ENCODE measurements at regions not wholly inside any gene's neighbourhood (a gene's known extent, or its start where the extent isn't known, plus 50 kb on each side); places are given as distances from the start of the nearest gene placed in this dataset.
"Not testable (repeated sequence)": the region's sequence is repeated elsewhere in the genome, so short reads cannot be mapped to it uniquely, and the experiment has no call there.

GRCh38 chr3:155995525-155996370 lies 124.6 kb upstream of the KCNAB1 start:
- peaks cover 0 to 2% (median 0%) of the 10 kb centered on the region in 3 donors for H3K4me1 Mint-ChIP-seq
- DNase-seq (peak in 1 of 35 experiments; percentile 22), ATAC-seq (replicated peaks in 1 of 4) (no peak)
- H3K4me3 ChIP-seq (ENCODE audit: control insufficient read depth in 1 of 2, extremely low read depth in 1 of 2, low read length in 1 of 2): no peak overlapping the region
- CTCF ChIA-PET: no interaction called here
- no peaks in the 10 kb centered on the region for H3K36me3 Mint-ChIP-seq
- H3K9me3 Mint-ChIP-seq: peaks cover 3 to 13% (median 6%) of the 10 kb centered on the region in 3 donors
- no peak overlapping the region for H3K4me3 Mint-ChIP-seq
- H3K9me3 ChIP-seq: no peaks in the 10 kb centered on the region
- H3K36me3 ChIP-seq (ENCODE audit: control insufficient read depth in 2 of 2, extremely low read depth in 1 of 2, insufficient read depth in 1 of 2, low read length in 1 of 2): no peaks in the 10 kb centered on the region
- POLR2A ChIA-PET: no interaction called here
- no peaks in the 10 kb centered on the region for H3K27me3 ChIP-seq (replicated peaks in 1 of 2; ENCODE audit: control insufficient read depth in 2 of 2, extremely low read depth in 1 of 2, insufficient read depth in 2 of 2, low read length in 1 of 2)
- no peak overlapping the region for H3K27ac ChIP-seq (ENCODE audit: low read length)
- WGBS (ENCODE audit: insufficient coverage): 59% methylated on average over 5 of the region's 8 CpGs
- peaks cover 0 to 5% of the 10 kb centered on the region in 2 donors for H3K27me3 Mint-ChIP-seq
- no peak overlapping the region for H3K27ac Mint-ChIP-seq
- no peaks in the 10 kb centered on the region for H3K4me1 ChIP-seq (ENCODE audit: control insufficient read depth in 1 of 2, extremely low read depth in 1 of 2, insufficient read depth in 2 of 2, low read length in 2 of 2)

GRCh38 chr3:155996882-155997281 lies 123.5 kb upstream of the KCNAB1 start:
- POLR2A ChIA-PET: no interaction called here
- DNase-seq (no peak), ATAC-seq (replicated peaks in 1 of 4) (no peak)
- no peaks in the 10 kb centered on the region for H3K27me3 ChIP-seq (replicated peaks in 1 of 2; ENCODE audit: control insufficient read depth in 2 of 2, extremely low read depth in 1 of 2, insufficient read depth in 2 of 2, low read length in 1 of 2)
- H3K4me3 ChIP-seq (ENCODE audit: control insufficient read depth in 1 of 2, extremely low read depth in 1 of 2, low read length in 1 of 2): no peak overlapping the region
- Mint-ChIP-seq H3K4me1 (peaks cover 0 to 2% (median 0%) of the 10 kb centered on the region in 3 donors), H3K27me3 (peaks cover 3 to 5% of the 10 kb centered on the region in 2 donors), H3K27ac (no peak overlapping the region), H3K9me3 (peaks cover 3 to 13% (median 6%) of the 10 kb centered on the region in 3 donors), H3K4me3 (no peak overlapping the region), H3K36me3 (no peaks in the 10 kb centered on the region)
- no peak overlapping the region for H3K27ac ChIP-seq (ENCODE audit: low read length)
- H3K9me3 ChIP-seq: no peaks in the 10 kb centered on the region
- no peaks in the 10 kb centered on the region for H3K36me3 ChIP-seq (ENCODE audit: control insufficient read depth in 2 of 2, extremely low read depth in 1 of 2, insufficient read depth in 1 of 2, low read length in 1 of 2)
- no CpG with 5 or more reads among the region's 3 CpGs for WGBS (ENCODE audit: insufficient coverage)
- CTCF ChIA-PET: no interaction called here
- no peaks in the 10 kb centered on the region for H3K4me1 ChIP-seq (ENCODE audit: control insufficient read depth in 1 of 2, extremely low read depth in 1 of 2, insufficient read depth in 2 of 2, low read length in 2 of 2)

GRCh38 chr3:155998173-155998572 lies 122.2 kb upstream of the KCNAB1 start:
- H3K27ac ChIP-seq (ENCODE audit: low read length); H3K27ac Mint-ChIP-seq; H3K9me3 ChIP-seq; H3K4me3 ChIP-seq (ENCODE audit: control insufficient read depth in 1 of 2, extremely low read depth in 1 of 2, low read length in 1 of 2); CTCF ChIA-PET; H3K4me3 Mint-ChIP-seq; H3K27me3 ChIP-seq (replicated peaks in 1 of 2; ENCODE audit: control insufficient read depth in 2 of 2, extremely low read depth in 1 of 2, insufficient read depth in 2 of 2, low read length in 1 of 2); POLR2A ChIA-PET; DNase-seq; ATAC-seq (replicated peaks in 1 of 4); H3K36me3 Mint-ChIP-seq; H3K36me3 ChIP-seq (ENCODE audit: control insufficient read depth in 2 of 2, extremely low read depth in 1 of 2, insufficient read depth in 1 of 2, low read length in 1 of 2); H3K4me1 ChIP-seq (ENCODE audit: control insufficient read depth in 1 of 2, extremely low read depth in 1 of 2, insufficient read depth in 2 of 2, low read length in 2 of 2); H3K4me1 Mint-ChIP-seq: not testable (repeated sequence)
- 100% methylated on average over 2 of the region's 3 CpGs for WGBS (ENCODE audit: insufficient coverage)
- H3K27me3 Mint-ChIP-seq: peaks cover 6 to 11% of the 10 kb centered on the region in 2 donors
- H3K9me3 Mint-ChIP-seq: peaks cover 3 to 13% (median 6%) of the 10 kb centered on the region in 3 donors

- H3K4me1 Mint-ChIP-seq: no peaks in the 10 kb centered on the region
- CTCF ChIA-PET: interaction anchor here in 1 of 2 donors (0.6 kb wide), 1 partner anchor 38 kb away, joined by 3 read pairs; no protein-coding TSS in a partner anchor
- H3K27me3 Mint-ChIP-seq: peaks cover 22 to 30% of the 10 kb centered on the region in 2 donors
- POLR2A ChIA-PET: no interaction called here
- H3K36me3 Mint-ChIP-seq: no peaks in the 10 kb centered on the region
- Histone ChIP-seq H3K36me3 (ENCODE audit: control insufficient read depth in 2 of 2, extremely low read depth in 1 of 2, insufficient read depth in 1 of 2, low read length in 1 of 2) (no peaks in the 10 kb centered on the region), H3K4me1 (ENCODE audit: control insufficient read depth in 1 of 2, extremely low read depth in 1 of 2, insufficient read depth in 2 of 2, low read length in 2 of 2) (no peaks in the 10 kb centered on the region), H3K4me3 (ENCODE audit: control insufficient read depth in 1 of 2, extremely low read depth in 1 of 2, low read length in 1 of 2) (no peak overlapping the region), H3K27ac (ENCODE audit: low read length) (no peak overlapping the region), H3K27me3 (replicated peaks in 1 of 2; ENCODE audit: control insufficient read depth in 2 of 2, extremely low read depth in 1 of 2, insufficient read depth in 2 of 2, low read length in 1 of 2) (no peaks in the 10 kb centered on the region), H3K9me3 (no peaks in the 10 kb centered on the region)
- no peak overlapping the region for H3K27ac Mint-ChIP-seq
- no peak for ATAC-seq (replicated peaks in 1 of 4)
- WGBS (ENCODE audit: insufficient coverage): no CpG with 5 or more reads among the region's 3 CpGs
- H3K4me3 Mint-ChIP-seq: no peak overlapping the region
- H3K9me3 Mint-ChIP-seq: no peaks in the 10 kb centered on the region
- DNase-seq: no peak
These were observed 114.6 kb upstream of the KCNAB1 start for GRCh38 chr3:156005736-156006135.

GRCh38 chr3:156010829-156011228 lies 109.5 kb upstream of the KCNAB1 start:
- no CpG with 5 or more reads among the region's 3 CpGs for WGBS (ENCODE audit: insufficient coverage)
- Mint-ChIP-seq H3K4me1 (no peaks in the 10 kb centered on the region), H3K9me3 (no peaks in the 10 kb centered on the region), H3K27me3 (peaks cover 11 to 18% of the 10 kb centered on the region in 2 donors), H3K4me3 (no peak overlapping the region), H3K27ac (no peak overlapping the region), H3K36me3 (no peaks in the 10 kb centered on the region)
- Histone ChIP-seq H3K4me1 (ENCODE audit: control insufficient read depth in 1 of 2, extremely low read depth in 1 of 2, insufficient read depth in 2 of 2, low read length in 2 of 2) (no peaks in the 10 kb centered on the region), H3K27ac (ENCODE audit: low read length) (no peak overlapping the region), H3K4me3 (ENCODE audit: control insufficient read depth in 1 of 2, extremely low read depth in 1 of 2, low read length in 1 of 2) (no peak overlapping the region), H3K27me3 (replicated peaks in 1 of 2; ENCODE audit: control insufficient read depth in 2 of 2, extremely low read depth in 1 of 2, insufficient read depth in 2 of 2, low read length in 1 of 2) (no peaks in the 10 kb centered on the region), H3K36me3 (ENCODE audit: control insufficient read depth in 2 of 2, extremely low read depth in 1 of 2, insufficient read depth in 1 of 2, low read length in 1 of 2) (no peaks in the 10 kb centered on the region), H3K9me3 (no peaks in the 10 kb centered on the region)
- ATAC-seq (replicated peaks in 1 of 4) (no peak), DNase-seq (no peak)
- POLR2A ChIA-PET: no interaction called here
- CTCF ChIA-PET: interaction anchor here in 1 of 2 donors (1.1 kb wide), 1 partner anchor 205 kb away, joined by 3 read pairs; the partner anchor contains the start of gene C3orf33

GRCh38 chr3:156014489-156014888 lies 105.9 kb upstream of the KCNAB1 start:
- Histone ChIP-seq H3K27me3 (replicated peaks in 1 of 2; ENCODE audit: control insufficient read depth in 2 of 2, extremely low read depth in 1 of 2, insufficient read depth in 2 of 2, low read length in 1 of 2) (no peaks in the 10 kb centered on the region), H3K4me1 (ENCODE audit: control insufficient read depth in 1 of 2, extremely low read depth in 1 of 2, insufficient read depth in 2 of 2, low read length in 2 of 2) (no peaks in the 10 kb centered on the region), H3K36me3 (ENCODE audit: control insufficient read depth in 2 of 2, extremely low read depth in 1 of 2, insufficient read depth in 1 of 2, low read length in 1 of 2) (no peaks in the 10 kb centered on the region), H3K27ac (ENCODE audit: low read length) (no peak overlapping the region), H3K4me3 (ENCODE audit: control insufficient read depth in 1 of 2, extremely low read depth in 1 of 2, low read length in 1 of 2) (no peak overlapping the region), H3K9me3 (no peaks in the 10 kb centered on the region)
- no peak overlapping the region for H3K27ac Mint-ChIP-seq
- no peaks in the 10 kb centered on the region for H3K36me3 Mint-ChIP-seq
- ATAC-seq (replicated peaks in 1 of 4) (no peak), DNase-seq (no peak)
- H3K4me1 Mint-ChIP-seq: no peaks in the 10 kb centered on the region
- H3K9me3 Mint-ChIP-seq: no peaks in the 10 kb centered on the region
- H3K27me3 Mint-ChIP-seq: peaks cover 4 to 8% of the 10 kb centered on the region in 2 donors
- no peak overlapping the region for H3K4me3 Mint-ChIP-seq
- WGBS (ENCODE audit: insufficient coverage): no CpG with 5 or more reads among the region's 4 CpGs
- ChIA-PET POLR2A (no interaction called here), CTCF (no interaction called here)
